Liver (tissue), 8 donors: ENCODE measurements at regions not wholly inside any gene's neighbourhood (a gene's known extent, or its start where the extent isn't known, plus 50 kb on each side); places are given as distances from the start of the nearest gene placed in this dataset.

ENCODE experiments used
- DNase-seq: peaks from one replicate; pipeline ENCODE4 v3.0.0-alpha.2; 2017; ENCODE audit warnings: low spot score
- H3K27ac ChIP-seq, 2 donors: one replicate each; pipeline ENCODE4 v1.7.0; 2013; ENCODE audit warnings: inconsistent platforms in 2 of 2, low read length in 2 of 2, control low read depth in 1 of 2, low read depth in 1 of 2, mild to moderate bottlenecking in 1 of 2
- H3K27me3 ChIP-seq, 4 donors: one replicate each; pipeline versions ENCODE4 v1.6.1 to v1.7.0; 2013; ENCODE audit warnings: low read length in 3 of 4, inconsistent platforms in 1 of 4, mild to moderate bottlenecking in 1 of 4, moderate library complexity in 1 of 4; ENCODE audit not compliant: control insufficient read depth in 4 of 4, insufficient read depth in 4 of 4
- H3K36me3 ChIP-seq, 4 donors: one replicate each; pipeline versions ENCODE4 v1.6.1 to v1.7.0; 2013; ENCODE audit warnings: low read length in 3 of 4, mild to moderate bottlenecking in 3 of 4, low read depth in 1 of 4, moderate library complexity in 1 of 4; ENCODE audit not compliant: control insufficient read depth in 4 of 4, insufficient read depth in 3 of 4
- H3K4me1 ChIP-seq, 4 donors: one replicate each; pipeline versions ENCODE4 v1.6.1 to v1.7.0; 2013; ENCODE audit warnings: low read length in 3 of 4, mild to moderate bottlenecking in 3 of 4, moderate library complexity in 1 of 4; ENCODE audit not compliant: control insufficient read depth in 4 of 4, insufficient read depth in 4 of 4
- H3K4me3 ChIP-seq, 3 donors: one replicate each; pipeline versions ENCODE4 v1.6.1 to v1.7.0; 2013; ENCODE audit warnings: low read length in 3 of 3, control low read depth in 1 of 3, low read depth in 1 of 3, mild to moderate bottlenecking in 1 of 3
- H3K9ac ChIP-seq, 2 donors: one replicate each; pipeline ENCODE4 v1.7.0; 2013; ENCODE audit warnings: low read length in 2 of 2, mild to moderate bottlenecking in 2 of 2, moderate library complexity in 2 of 2, control low read depth in 1 of 2, low read depth in 1 of 2
- H3K9me3 ChIP-seq, 4 donors: one replicate each; pipeline versions ENCODE4 v1.6.1 to v1.7.0; 2013; ENCODE audit warnings: low read length in 3 of 4; ENCODE audit not compliant: control insufficient read depth in 4 of 4
- EGR1 ChIP-seq, 2 donors: IDR thresholded peaks; 2 replicates each; pipeline ENCODE4 v1.6.1; 2016 to 2018; ENCODE audit warnings: antibody characterized with exemption in 2 of 2, low read depth in 2 of 2
- FOXA1 ChIP-seq: IDR thresholded peaks from 2 replicates; pipeline ENCODE4 v1.6.1; 2016; ENCODE audit warnings: antibody characterized with exemption
- HNF4A ChIP-seq, 2 donors: conservative IDR thresholded peaks; 2 replicates each; pipeline ENCODE4 v1.6.1; 2016; ENCODE audit warnings: antibody characterized with exemption in 2 of 2, mild to moderate bottlenecking in 2 of 2
- HNF4G ChIP-seq: IDR thresholded peaks from 2 replicates; pipeline ENCODE4 v1.6.1; 2016; ENCODE audit warnings: antibody characterized with exemption
- JUND ChIP-seq, 2 donors: IDR thresholded peaks; 2 replicates each; pipeline ENCODE4 v1.6.1; 2016; ENCODE audit warnings: antibody characterized with exemption in 2 of 2
- NR2F2 ChIP-seq: IDR thresholded peaks from 2 replicates; pipeline ENCODE4 v1.6.1; 2016; ENCODE audit warnings: antibody characterized with exemption
- RXRA ChIP-seq, 2 donors: IDR thresholded peaks; 2 replicates each; pipeline ENCODE4 v1.6.1; 2017 to 2018; ENCODE audit warnings: antibody characterized with exemption in 2 of 2, mild to moderate bottlenecking in 1 of 2
- SP1 ChIP-seq: IDR thresholded peaks from 2 replicates; pipeline ENCODE4 v1.6.1; 2018; ENCODE audit warnings: antibody characterized with exemption, mild to moderate bottlenecking
- TAF1 ChIP-seq: conservative IDR thresholded peaks from 2 replicates; pipeline ENCODE4 v1.6.1; 2016; ENCODE audit warnings: antibody characterized with exemption, mild to moderate bottlenecking
- YY1 ChIP-seq: IDR thresholded peaks from 2 replicates; pipeline ENCODE4 v1.6.1; 2016; ENCODE audit warnings: antibody characterized with exemption, mild to moderate bottlenecking
- WGBS: extraction: QIAGEN DNeasy Blood & Tissue Kit; methylation state at CpG from one replicate; pipeline ENCODE4 v1.1.7; 2013; 5-methylcytosine and 5-hydroxymethylcytosine counted together
- TF ChIP-seq, protein P1 (sequence below): IDR thresholded peaks from 2 replicates; pipeline ENCODE4 v1.6.1; 2016; ENCODE audit warnings: antibody characterized with exemption
- TF ChIP-seq, protein P2 (sequence below): IDR thresholded peaks from 2 replicates; pipeline ENCODE4 v1.6.1; 2016; ENCODE audit warnings: antibody characterized with exemption
- TF ChIP-seq, protein P3 (sequence below): IDR thresholded peaks from 2 replicates; pipeline ENCODE4 v1.6.1; 2016; ENCODE audit warnings: antibody characterized with exemption, mild to moderate bottlenecking
- TF ChIP-seq, protein P4 (sequence below): fragments of 150-350 bp; IDR thresholded peaks from 2 replicates; pipeline ENCODE4 v1.5.1; 2017; ENCODE audit warnings: improper control_type of control experiment, low read depth, low read length; ENCODE audit not compliant: missing input control
- TF ChIP-seq, protein P5 (sequence below): IDR thresholded peaks from 2 replicates; pipeline ENCODE4 v1.6.1; 2016; ENCODE audit warnings: antibody characterized with exemption
- donor health status: healthy.
- donor health status: healthy.
- donor health status: healthy.
- donor health status: healthy.
- donor health status: healthy.

DNA sequence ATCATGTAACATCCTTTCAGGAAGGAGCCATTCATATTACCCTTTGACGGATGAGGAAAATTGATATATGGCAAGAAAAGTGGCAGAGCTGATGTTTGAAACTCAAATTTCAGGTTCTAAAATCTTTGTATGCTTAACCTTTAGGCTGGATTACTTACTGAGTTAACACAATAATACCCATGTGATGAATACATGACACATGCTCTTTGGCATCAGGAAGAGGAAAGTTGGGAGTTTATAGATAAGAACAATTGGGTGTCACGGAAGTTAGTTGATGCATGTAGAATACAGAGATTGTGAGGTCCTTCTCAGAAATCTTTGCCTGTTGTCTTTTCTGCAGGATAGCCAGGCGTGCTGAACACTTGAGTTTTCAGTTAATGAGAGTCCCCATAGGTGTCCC, 572.1 kb upstream of the POM121L12 start:
- no peak overlapping the region for H3K27ac ChIP-seq
- H3K9ac ChIP-seq, result no peak overlapping the region
- TF ChIP-seq HNF4G (no peak), YY1 (no peak), SP1 (no peak), TAF1 (no peak)
- TF ChIP-seq, protein P1, sequence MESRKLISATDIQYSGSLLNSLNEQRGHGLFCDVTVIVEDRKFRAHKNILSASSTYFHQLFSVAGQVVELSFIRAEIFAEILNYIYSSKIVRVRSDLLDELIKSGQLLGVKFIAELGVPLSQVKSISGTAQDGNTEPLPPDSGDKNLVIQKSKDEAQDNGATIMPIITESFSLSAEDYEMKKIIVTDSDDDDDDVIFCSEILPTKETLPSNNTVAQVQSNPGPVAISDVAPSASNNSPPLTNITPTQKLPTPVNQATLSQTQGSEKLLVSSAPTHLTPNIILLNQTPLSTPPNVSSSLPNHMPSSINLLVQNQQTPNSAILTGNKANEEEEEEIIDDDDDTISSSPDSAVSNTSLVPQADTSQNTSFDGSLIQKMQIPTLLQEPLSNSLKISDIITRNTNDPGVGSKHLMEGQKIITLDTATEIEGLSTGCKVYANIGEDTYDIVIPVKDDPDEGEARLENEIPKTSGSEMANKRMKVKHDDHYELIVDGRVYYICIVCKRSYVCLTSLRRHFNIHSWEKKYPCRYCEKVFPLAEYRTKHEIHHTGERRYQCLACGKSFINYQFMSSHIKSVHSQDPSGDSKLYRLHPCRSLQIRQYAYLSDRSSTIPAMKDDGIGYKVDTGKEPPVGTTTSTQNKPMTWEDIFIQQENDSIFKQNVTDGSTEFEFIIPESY, result no peak
- H3K4me3 ChIP-seq, result no peak overlapping the region
- H3K27me3 ChIP-seq, result no peaks in the 10 kb centered on the region
- no peaks in the 10 kb centered on the region for H3K4me1 ChIP-seq
- H3K9me3 ChIP-seq, result no peaks in the 10 kb centered on the region
- no peak for DNase-seq
- no peaks in the 10 kb centered on the region for H3K36me3 ChIP-seq
- WGBS, result 56% methylated on average over 3 of the region's 3 CpGs

DNA sequence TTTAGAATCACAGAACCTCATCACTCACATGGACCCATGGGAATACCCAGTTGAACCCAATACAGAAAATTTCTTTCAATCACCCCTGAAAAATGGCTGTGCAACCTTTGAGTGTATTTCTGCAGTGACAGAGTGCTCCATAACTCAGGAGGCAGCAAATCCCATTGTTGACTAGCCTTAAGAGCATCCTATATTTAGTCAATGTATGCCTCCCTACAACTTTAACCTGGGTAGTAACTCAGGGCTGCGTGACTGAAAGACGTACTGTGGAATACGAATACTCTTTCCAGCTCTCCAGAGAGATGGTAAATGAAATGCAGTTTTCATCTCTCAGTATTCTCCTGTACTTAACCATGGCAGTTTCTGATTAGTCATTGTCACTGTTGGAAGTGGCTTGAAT, 573.0 kb upstream of the POM121L12 start:
- no peak for DNase-seq
- no peaks in the 10 kb centered on the region for H3K9me3 ChIP-seq
- H3K4me3 ChIP-seq, result no peak overlapping the region
- TF ChIP-seq FOXA1 (no peak), HNF4G (no peak), HNF4A (conservative IDR thresholded peaks at IDR 0.05) (no peak), YY1 (no peak), EGR1 (IDR thresholded peaks at IDR 0.05; ENCODE audit: low read depth in 2 of 2) (no peak), TAF1 (no peak), JUND (IDR thresholded peaks at IDR 0.05) (no peak), NR2F2 (no peak), RXRA (IDR thresholded peaks at IDR 0.05) (no peak)
- TF ChIP-seq, protein P2, sequence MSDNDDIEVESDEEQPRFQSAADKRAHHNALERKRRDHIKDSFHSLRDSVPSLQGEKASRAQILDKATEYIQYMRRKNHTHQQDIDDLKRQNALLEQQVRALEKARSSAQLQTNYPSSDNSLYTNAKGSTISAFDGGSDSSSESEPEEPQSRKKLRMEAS, result no peak
- TF ChIP-seq, protein P1, result no peak
- TF ChIP-seq, protein P3, sequence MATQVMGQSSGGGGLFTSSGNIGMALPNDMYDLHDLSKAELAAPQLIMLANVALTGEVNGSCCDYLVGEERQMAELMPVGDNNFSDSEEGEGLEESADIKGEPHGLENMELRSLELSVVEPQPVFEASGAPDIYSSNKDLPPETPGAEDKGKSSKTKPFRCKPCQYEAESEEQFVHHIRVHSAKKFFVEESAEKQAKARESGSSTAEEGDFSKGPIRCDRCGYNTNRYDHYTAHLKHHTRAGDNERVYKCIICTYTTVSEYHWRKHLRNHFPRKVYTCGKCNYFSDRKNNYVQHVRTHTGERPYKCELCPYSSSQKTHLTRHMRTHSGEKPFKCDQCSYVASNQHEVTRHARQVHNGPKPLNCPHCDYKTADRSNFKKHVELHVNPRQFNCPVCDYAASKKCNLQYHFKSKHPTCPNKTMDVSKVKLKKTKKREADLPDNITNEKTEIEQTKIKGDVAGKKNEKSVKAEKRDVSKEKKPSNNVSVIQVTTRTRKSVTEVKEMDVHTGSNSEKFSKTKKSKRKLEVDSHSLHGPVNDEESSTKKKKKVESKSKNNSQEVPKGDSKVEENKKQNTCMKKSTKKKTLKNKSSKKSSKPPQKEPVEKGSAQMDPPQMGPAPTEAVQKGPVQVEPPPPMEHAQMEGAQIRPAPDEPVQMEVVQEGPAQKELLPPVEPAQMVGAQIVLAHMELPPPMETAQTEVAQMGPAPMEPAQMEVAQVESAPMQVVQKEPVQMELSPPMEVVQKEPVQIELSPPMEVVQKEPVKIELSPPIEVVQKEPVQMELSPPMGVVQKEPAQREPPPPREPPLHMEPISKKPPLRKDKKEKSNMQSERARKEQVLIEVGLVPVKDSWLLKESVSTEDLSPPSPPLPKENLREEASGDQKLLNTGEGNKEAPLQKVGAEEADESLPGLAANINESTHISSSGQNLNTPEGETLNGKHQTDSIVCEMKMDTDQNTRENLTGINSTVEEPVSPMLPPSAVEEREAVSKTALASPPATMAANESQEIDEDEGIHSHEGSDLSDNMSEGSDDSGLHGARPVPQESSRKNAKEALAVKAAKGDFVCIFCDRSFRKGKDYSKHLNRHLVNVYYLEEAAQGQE, result no peak
- TF ChIP-seq, protein P4, sequence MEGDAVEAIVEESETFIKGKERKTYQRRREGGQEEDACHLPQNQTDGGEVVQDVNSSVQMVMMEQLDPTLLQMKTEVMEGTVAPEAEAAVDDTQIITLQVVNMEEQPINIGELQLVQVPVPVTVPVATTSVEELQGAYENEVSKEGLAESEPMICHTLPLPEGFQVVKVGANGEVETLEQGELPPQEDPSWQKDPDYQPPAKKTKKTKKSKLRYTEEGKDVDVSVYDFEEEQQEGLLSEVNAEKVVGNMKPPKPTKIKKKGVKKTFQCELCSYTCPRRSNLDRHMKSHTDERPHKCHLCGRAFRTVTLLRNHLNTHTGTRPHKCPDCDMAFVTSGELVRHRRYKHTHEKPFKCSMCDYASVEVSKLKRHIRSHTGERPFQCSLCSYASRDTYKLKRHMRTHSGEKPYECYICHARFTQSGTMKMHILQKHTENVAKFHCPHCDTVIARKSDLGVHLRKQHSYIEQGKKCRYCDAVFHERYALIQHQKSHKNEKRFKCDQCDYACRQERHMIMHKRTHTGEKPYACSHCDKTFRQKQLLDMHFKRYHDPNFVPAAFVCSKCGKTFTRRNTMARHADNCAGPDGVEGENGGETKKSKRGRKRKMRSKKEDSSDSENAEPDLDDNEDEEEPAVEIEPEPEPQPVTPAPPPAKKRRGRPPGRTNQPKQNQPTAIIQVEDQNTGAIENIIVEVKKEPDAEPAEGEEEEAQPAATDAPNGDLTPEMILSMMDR, result no peak
- TF ChIP-seq, protein P5, sequence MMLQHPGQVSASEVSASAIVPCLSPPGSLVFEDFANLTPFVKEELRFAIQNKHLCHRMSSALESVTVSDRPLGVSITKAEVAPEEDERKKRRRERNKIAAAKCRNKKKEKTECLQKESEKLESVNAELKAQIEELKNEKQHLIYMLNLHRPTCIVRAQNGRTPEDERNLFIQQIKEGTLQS, result no peak
- H3K27me3 ChIP-seq, result no peaks in the 10 kb centered on the region
- no peaks in the 10 kb centered on the region for H3K4me1 ChIP-seq
- 85% methylated on average over 3 of the region's 3 CpGs for WGBS
- H3K27ac ChIP-seq, result no peak overlapping the region
- no peaks in the 10 kb centered on the region for H3K36me3 ChIP-seq
- H3K9ac ChIP-seq, result no peak overlapping the region
